HG03565 (cell line): ENCODE measurements at regions not wholly inside any gene's neighbourhood (a gene's known extent, or its start where the extent isn't known, plus 50 kb on each side); places are given as distances from the start of the nearest gene placed in this dataset.

ENCODE experiments used
- ATAC-seq: cut with Tn5 transposase; IDR thresholded peaks from one replicate; pipeline ENCODE4 v1.9.1; 2021; ENCODE audit warnings: mild to moderate bottlenecking, moderate library complexity; ENCODE audit not compliant: unreplicated experiment

DNA sequence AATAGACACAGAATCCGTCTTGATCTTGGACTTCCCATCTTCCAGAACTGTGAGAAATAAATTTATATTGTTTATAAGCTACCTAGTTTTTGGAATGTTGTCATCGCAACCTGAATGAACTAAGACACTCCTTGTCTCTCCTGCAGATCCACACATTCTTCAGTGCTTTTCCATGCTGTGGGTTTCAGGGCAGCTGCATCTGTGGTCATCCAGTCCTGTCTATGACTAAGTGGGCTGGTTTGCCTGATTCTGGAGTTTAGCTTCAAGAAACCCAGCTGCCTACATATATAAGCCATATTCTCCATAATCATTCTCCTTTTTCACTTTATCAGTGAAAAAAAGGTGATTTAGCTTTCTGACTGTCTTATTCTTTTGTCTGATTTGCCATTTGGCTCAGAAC lies 170.3 kb upstream of the KIT start:
- ATAC-seq: no peak

GRCh38 chr4:54493862-54494261 lies 163.9 kb upstream of the KIT start:
- ATAC-seq: no peak

DNA sequence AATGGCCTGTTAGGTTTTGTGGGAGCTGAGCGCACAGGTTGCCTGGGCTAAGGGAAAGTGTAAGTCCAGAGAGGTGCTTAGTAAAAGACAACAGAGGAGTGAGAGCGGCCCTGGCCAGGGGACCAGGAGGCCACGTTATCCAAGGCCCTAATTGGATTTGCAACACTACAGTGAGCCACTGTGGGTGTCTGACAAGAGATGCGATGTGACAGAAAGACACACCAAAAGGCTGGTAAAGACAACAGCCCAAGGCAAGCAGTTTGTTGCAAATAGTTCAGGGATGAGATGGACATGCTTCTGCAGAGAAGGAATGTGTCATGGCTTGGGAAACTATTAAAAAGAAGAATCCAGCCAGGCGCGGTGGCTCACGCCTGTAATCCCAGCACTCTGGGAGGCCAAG lies 162.7 kb upstream of the KIT start:
- no peak for ATAC-seq

GRCh38 chr4:54495641-54496040 lies 162.1 kb upstream of the KIT start:
- no peak for ATAC-seq

GRCh38 chr4:54496412-54496811 lies 161.3 kb upstream of the KIT start:
- no peak for ATAC-seq

DNA sequence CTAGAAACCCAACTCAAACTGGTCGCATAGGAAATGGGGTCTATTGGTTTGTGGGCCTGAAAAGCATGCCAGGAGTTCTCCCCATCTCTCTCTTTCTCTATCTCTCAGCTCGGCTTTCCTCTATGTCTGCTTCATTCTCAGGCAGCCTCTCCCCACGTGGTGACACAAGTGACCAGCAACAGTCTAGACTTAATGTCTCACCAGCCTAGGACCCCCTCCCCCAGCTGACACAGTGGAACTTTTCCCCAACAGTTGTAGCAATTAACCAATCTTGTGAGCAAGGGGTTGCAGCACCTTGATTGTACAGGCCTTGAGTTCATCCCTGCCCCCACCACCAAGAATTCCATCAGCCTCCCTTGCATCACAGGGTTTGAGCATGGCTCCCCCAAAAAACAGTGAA lies 159.8 kb upstream of the KIT start:
- ATAC-seq: no peak

DNA sequence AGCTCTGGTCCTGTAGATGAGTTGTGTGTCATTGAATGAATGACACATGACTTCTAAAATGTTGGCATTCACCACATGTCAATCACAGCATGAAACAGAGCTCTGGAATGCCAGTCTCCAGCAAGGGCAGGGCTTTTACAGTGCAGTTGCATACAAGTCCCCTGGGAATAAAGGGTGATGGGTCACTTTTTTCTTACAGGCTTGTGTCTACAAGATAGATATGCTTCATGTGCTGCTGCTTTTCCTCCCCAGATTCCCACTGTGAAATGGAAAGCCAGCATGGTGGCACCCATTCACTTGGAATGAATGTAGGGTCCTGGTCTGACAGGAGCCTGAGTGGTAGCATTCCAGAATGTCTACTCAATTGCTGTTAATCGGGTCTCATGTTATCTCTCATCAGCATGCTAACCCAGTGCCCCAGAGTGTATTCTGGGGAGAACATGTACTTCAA lies 159.1 kb upstream of the KIT start:
- ATAC-seq: no peak

GRCh38 chr4:54499308-54500074 lies 158.3 kb upstream of the KIT start:
- ATAC-seq: no peak

DNA sequence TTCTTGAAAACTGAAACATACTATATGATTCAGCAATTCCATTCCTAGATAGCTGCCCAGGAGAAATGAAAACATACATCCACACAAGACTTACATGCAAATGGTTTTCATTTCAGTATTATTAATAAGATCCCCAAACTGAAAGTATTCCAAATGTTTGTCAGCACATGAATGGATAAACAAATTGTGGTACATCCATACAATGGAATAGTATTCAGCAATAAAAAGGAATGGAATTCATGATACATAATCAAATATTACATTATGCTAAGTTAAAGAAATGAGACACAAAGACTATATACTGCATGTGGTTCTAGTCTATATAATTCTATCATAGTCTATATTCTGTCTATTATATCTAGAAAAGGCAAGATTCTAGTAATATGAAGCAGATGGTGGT lies 152.4 kb upstream of the KIT start:
- ATAC-seq: no peak

DNA sequence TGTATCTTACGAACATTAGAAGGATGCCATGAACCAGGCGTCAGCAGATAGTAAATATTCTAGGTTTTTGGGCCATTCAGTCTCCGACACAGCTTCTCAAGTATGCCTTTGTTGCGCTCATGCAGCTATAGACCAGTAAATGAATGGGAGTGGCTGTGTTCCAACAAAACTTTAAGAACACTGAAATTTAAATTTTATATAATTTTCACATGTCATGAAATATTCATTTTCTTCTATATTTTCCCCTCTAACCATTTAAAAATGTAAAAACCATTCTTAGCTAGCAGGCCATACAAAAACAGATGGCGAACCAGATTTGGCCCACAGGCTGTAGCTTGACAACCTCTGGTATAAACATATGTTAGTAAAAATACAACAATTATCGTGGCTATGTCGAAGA lies 151.8 kb upstream of the KIT start:
- no peak for ATAC-seq

DNA sequence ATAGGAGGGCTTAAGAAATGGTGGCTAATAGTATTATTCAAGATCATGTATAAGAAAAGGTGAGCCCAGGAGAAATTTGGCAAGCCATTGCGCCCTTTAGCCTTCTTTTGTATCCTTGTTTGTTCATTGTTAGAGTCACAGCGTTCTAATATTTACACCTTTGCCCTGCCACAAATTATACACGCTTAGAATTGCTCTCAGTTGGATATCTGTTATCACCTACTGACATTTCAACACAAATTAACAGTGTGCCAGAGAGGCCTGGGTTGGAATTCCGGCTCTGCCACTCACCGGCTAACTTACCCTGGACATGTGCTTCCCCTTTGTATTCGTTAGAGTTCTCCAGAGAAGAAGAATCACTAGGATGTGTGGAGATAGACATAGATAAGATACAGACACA lies 148.7 kb upstream of the KIT start:
- ATAC-seq: no peak

DNA sequence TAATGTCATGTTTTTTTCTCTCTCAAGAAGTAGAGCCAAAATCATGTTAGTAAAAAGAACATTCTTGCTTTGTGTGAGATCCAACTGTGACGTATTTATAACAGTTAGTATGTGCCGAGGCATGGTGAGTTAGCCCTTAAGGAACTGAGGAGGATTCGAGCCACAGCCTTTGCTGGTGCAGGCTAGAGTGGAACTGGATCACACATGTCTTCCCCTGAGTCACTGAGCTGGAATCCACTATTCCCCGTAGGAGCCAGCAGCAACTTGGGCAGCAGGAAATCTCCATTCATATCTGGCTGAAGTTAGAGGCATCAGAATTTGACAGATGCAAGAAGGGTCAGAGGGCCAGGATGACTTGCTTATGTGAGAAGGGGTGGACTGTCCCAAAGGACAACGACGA lies 144.6 kb upstream of the KIT start:
- no peak for ATAC-seq

GRCh38 chr4:54513741-54514140 lies 144.0 kb upstream of the KIT start:
- ATAC-seq: no peak

- ATAC-seq: no peak
Measured at GRCh38 chr4:54516556-54517215, 141.1 kb upstream of the KIT start.

DNA sequence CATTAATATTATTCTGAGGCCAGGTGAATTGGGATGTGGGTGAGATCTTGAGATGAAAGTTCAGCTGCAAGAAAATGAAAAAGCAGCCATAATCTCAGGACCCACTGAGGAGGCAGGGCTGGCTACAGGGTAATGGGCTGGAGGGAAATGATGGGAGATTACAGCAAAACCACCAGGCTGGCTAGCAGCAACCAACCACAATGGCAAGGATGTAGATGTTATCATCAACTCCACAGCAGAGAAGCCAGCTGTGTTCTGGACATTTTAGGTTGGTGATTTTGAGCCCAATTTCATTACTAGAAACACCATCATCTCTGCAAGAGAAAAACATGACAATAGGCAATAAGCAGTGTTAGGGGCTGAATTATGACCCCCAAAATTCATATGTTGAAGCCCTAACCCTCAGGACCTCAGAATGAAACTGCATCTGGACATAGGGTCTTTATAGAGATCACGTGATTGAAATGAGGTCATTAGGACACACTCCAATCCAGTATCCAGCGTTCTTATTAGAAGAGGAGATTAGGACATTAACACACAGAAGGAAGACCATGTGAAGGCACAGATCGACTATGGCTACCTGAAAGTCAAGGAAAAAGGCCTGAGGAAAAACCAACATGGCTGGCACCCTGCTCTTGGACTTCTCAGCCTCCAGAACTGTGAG lies 139.8 kb upstream of the KIT start:
- no peak for ATAC-seq

DNA sequence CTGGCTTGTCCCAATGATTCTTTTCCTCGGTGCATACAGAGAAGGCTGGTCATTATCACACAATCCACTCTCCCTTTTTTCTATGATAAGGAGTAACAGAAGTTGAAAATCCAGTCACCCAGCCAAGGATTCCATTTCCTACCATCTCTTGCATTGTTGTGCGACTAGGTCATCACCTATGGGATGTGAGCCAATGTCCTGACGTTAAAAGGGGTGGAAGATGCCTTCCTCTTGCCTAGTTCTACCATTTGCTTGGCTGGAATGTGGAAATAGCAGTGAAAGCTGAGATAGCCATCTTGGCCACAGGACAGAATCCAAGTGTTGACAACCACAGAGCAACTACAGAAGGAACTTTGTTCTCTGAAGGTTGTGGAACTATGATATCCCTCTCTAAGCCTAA lies 132.2 kb upstream of the KIT start:
- ATAC-seq: no peak

DNA sequence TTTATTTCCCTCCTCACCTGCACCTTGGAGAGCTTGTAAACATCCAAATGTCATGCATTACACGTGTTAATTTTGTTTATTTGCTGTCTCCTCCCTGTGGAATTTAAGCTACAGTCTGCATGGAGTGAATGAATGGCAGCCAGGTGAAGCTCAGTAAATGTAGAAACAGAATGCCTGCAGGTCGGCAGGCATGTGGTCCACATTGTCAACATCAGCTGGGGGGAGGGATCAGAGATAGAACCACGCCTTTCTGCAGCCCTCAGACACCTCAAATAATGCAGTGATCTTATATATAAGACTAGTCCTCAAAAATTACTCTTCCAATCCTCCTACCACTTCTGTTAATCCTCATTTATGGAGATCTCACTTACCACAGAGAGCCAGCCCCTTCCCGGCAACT lies 131.2 kb upstream of the KIT start:
- no peak for ATAC-seq

DNA sequence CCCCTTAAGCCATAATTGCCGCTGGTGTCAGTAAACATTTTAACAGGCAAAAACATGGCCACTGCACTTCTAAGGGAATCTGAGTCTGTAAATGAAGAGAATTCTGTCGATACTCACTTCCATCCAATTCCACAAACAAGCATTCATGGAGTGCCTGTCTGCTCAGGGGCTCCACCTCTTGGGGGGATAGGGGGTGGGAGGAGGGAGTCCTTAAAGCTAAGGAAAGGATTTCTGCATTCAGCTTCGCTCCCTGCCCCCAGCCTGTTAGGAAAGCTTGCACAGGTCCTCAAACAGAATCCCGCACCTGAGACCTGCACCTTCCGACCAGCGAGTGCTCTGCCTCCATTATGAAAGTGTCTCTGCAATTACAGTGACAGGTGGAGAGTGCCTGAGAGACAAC lies 130.2 kb upstream of the KIT start:
- ATAC-seq: no peak

- ATAC-seq: peak; percentile 59
Measured at GRCh38 chr4:54539500-54540029, 118.2 kb upstream of the KIT start.

- ATAC-seq: no peak
Measured at GRCh38 chr4:54540931-54541330, 116.8 kb upstream of the KIT start.

DNA sequence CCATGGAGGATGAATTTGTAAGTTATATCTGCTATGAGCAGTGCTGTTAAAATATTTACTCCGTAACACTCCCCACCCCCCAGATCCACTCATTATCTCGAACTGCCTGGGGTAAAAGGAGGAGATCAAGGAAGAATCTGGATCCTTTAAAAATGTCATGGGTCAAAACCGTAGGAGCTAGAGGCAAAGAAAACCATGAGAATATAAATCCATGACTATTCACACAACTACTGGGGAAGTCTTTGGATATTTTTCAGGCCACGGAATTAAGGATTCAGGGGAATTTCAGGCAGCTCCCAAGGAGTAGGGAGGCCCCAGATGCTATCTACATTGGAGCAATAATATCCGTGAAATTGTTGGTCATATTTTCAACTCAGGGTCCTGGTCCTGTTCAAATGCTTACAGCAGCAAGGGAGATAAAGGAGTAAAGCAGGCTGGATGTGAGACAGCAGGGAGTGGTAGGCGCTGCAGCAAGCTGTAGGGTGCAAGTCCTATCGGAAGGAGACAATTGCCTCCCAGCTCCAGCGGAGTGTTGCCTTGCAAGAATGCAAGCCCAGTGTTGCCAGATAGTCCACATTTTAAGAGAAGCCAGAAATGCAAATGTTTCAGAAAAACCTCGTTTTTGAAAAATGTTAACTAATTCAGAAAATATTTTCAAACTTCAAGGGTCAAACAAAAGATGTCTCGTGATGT lies 116.2 kb upstream of the KIT start:
- no peak for ATAC-seq
